ENCODE measurements at regions not wholly inside any gene's neighbourhood (a gene's known extent, or its start where the extent isn't known, plus 50 kb on each side); places are given as distances from the start of the nearest gene placed in this dataset.

- Histone ChIP-seq H3K4me3 (no peak overlapping the region), H3K9me3 (no peaks in the 10 kb centered on the region), H3K27me3 (no peaks in the 10 kb centered on the region), H3K27ac (no peak overlapping the region), H3K4me1 (no peaks in the 10 kb centered on the region), H3K36me3 (no peaks in the 10 kb centered on the region)
- TF ChIP-seq POLR2A (IDR thresholded peaks at IDR 0.05) (no peak), CTCF (IDR thresholded peaks at IDR 0.05) (no peak)
- no peak for DNase-seq
Measured at GRCh38 chr5:6003040-6003825, 375.1 kb downstream of the MED10 start.

GRCh38 chr5:6000867-6001266 lies 377.5 kb downstream of the MED10 start:
- no peaks in the 10 kb centered on the region for H3K27me3 ChIP-seq
- TF ChIP-seq CTCF (IDR thresholded peaks at IDR 0.05) (no peak), POLR2A (IDR thresholded peaks at IDR 0.05) (no peak)
- no peak for DNase-seq
- H3K27ac ChIP-seq: no peak overlapping the region
- no peaks in the 10 kb centered on the region for H3K9me3 ChIP-seq
- no peak overlapping the region for H3K4me3 ChIP-seq
- no peaks in the 10 kb centered on the region for H3K4me1 ChIP-seq
- H3K36me3 ChIP-seq: no peaks in the 10 kb centered on the region

GRCh38 chr5:5995819-5996218 lies 382.5 kb downstream of the MED10 start:
- Histone ChIP-seq H3K27ac (no peak overlapping the region), H3K36me3 (no peaks in the 10 kb centered on the region), H3K27me3 (no peaks in the 10 kb centered on the region), H3K4me1 (no peaks in the 10 kb centered on the region), H3K4me3 (no peak overlapping the region), H3K9me3 (no peaks in the 10 kb centered on the region)
- TF ChIP-seq CTCF (IDR thresholded peaks at IDR 0.05): no peak
- no peak for TF ChIP-seq POLR2A (IDR thresholded peaks at IDR 0.05)
- no peak for DNase-seq

- H3K36me3 ChIP-seq: no peaks in the 10 kb centered on the region
- TF ChIP-seq CTCF (IDR thresholded peaks at IDR 0.05) (no peak), POLR2A (IDR thresholded peaks at IDR 0.05) (no peak)
Measured at GRCh38 chr5:5986492-5987178, 391.7 kb downstream of the MED10 start.

GRCh38 chr5:5985332-5985731 lies 393.0 kb downstream of the MED10 start:
- H3K4me1 ChIP-seq: no peaks in the 10 kb centered on the region
- no peak for DNase-seq
- no peak overlapping the region for H3K27ac ChIP-seq
- H3K36me3 ChIP-seq: no peaks in the 10 kb centered on the region
- H3K27me3 ChIP-seq: no peaks in the 10 kb centered on the region
- H3K9me3 ChIP-seq: no peaks in the 10 kb centered on the region
- TF ChIP-seq CTCF (IDR thresholded peaks at IDR 0.05) (no peak), POLR2A (IDR thresholded peaks at IDR 0.05) (no peak)
- no peak overlapping the region for H3K4me3 ChIP-seq

More at GRCh38 chr5:5986492-5987178, 391.7 kb downstream of the MED10 start:
- no peak overlapping the region for H3K27ac ChIP-seq
- no peaks in the 10 kb centered on the region for H3K4me1 ChIP-seq
- no peaks in the 10 kb centered on the region for H3K9me3 ChIP-seq
- H3K27me3 ChIP-seq: no peaks in the 10 kb centered on the region
- H3K4me3 ChIP-seq: no peak overlapping the region
- DNase-seq: no peak

Measured in Peyer's patch (tissue), 4 donors.